IMR-90 (cell line): ENCODE measurements at regions not wholly inside any gene's neighbourhood (a gene's known extent, or its start where the extent isn't known, plus 50 kb on each side); places are given as distances from the start of the nearest gene placed in this dataset.

Experiments used
- ATAC-seq: fragments of 200-7000 bp; cut with Tn5 transposase; 2 replicates; pipeline ENCODE4 v1.9.1; 2020; ENCODE audit warnings: low read depth, mild to moderate bottlenecking, moderate library complexity
- BruUV-seq: library from RNA; stranded (reverse); fragments of 400-500 nt; replicated peaks from 2 replicates; lab custom pipeline; 2021; lab: Mats Ljungman, UMichigan
- CTCF ChIA-PET: fragments of 300-600 bp; formaldehyde crosslinking; extraction: SDS; loops from one replicate; lab custom pipeline; 2021; ENCODE audit warnings: antibody characterized with exemption; lab: Yijun Ruan, JAX
- POLR2A ChIA-PET: fragments of 300-600 bp; sonication (Branson Sonifier 250); formaldehyde crosslinking; loops from one replicate; lab custom pipeline; 2022; ENCODE audit warnings: antibody characterized with exemption; ENCODE audit not compliant: unreplicated experiment; lab: Charles Lee
- DNase-seq: peaks from one replicate; pipeline ENCODE4 v3.0.0; 2013
- H2AFZ ChIP-seq: replicated peaks from 2 replicates; pipeline ENCODE3; 2013; ENCODE audit warnings: low read length, mild to moderate bottlenecking; ENCODE audit not compliant: poor library complexity
- H2AK5ac ChIP-seq: 2 replicates; pipeline ENCODE4 v1.6.1; 2013; ENCODE audit warnings: low read depth, low read length, inconsistent platforms
- H2AK9ac ChIP-seq: replicated peaks from 2 replicates; pipeline ENCODE3; 2013; ENCODE audit warnings: mild to moderate bottlenecking, low read depth, low read length, moderate library complexity; ENCODE audit not compliant: poor library complexity
- H2BK120ac ChIP-seq: 2 replicates; pipeline ENCODE4 v1.6.1; 2013; ENCODE audit warnings: low read depth, low read length, inconsistent platforms
- H2BK15ac ChIP-seq: 3 replicates; pipeline ENCODE4 v1.6.1; 2013; ENCODE audit warnings: low read depth, low read length, inconsistent platforms
- H2BK20ac ChIP-seq: 2 replicates; pipeline ENCODE4 v1.6.1; 2013; ENCODE audit warnings: low read depth, mild to moderate bottlenecking, inconsistent platforms, low read length, moderate library complexity
- H2BK5ac ChIP-seq: 2 replicates; pipeline ENCODE4 v1.6.1; 2013; ENCODE audit warnings: mild to moderate bottlenecking, low read depth, low read length, inconsistent platforms; ENCODE audit not compliant: poor library complexity, severe bottlenecking
- H3K14ac ChIP-seq: replicated peaks from 2 replicates; pipeline ENCODE4 v1.6.1; 2013; ENCODE audit warnings: low read depth, low read length, inconsistent platforms
- H3K18ac ChIP-seq: 2 replicates; pipeline ENCODE4 v1.6.1; 2013; ENCODE audit warnings: low read depth, low read length, control low read depth
- H3K23ac ChIP-seq: 2 replicates; pipeline ENCODE4 v1.6.1; 2013; ENCODE audit warnings: low read depth, low read length, inconsistent platforms
- H3K27ac ChIP-seq: 2 replicates; pipeline ENCODE4 v1.5.1; 2013; ENCODE audit warnings: mild to moderate bottlenecking, control low read depth, low read length; ENCODE audit not compliant: insufficient read depth
- H3K27me3 ChIP-seq: 2 replicates; pipeline ENCODE4 v1.6.1; 2013; ENCODE audit warnings: low read length; ENCODE audit not compliant: control insufficient read depth, insufficient read depth
- H3K36me3 ChIP-seq: 2 replicates; pipeline ENCODE4 v1.6.1; 2013; ENCODE audit warnings: low read length, mixed read lengths; ENCODE audit not compliant: control insufficient read depth, insufficient read depth
- H3K4ac ChIP-seq: 2 replicates; pipeline ENCODE4 v1.6.1; 2013; ENCODE audit warnings: low read depth, low read length, inconsistent platforms
- H3K4me1 ChIP-seq: 2 replicates; pipeline ENCODE4 v1.6.1; 2013; ENCODE audit warnings: low read length, mixed read lengths; ENCODE audit not compliant: control insufficient read depth, insufficient read depth
- H3K4me2 ChIP-seq: 2 replicates; pipeline ENCODE4 v1.6.1; 2013; ENCODE audit warnings: low read depth, mild to moderate bottlenecking, control low read depth, low read length, moderate library complexity
- H3K4me3 ChIP-seq: 2 replicates; pipeline ENCODE4 v1.5.1; 2013; ENCODE audit warnings: low read depth, mild to moderate bottlenecking, control low read depth, low read length, moderate library complexity; ENCODE audit not compliant: insufficient read depth
- H3K56ac ChIP-seq: 2 replicates; pipeline ENCODE4 v1.6.1; 2013; ENCODE audit warnings: low read length, inconsistent platforms; ENCODE audit not compliant: insufficient read depth; ENCODE audit errors: extremely low read depth
- H3K79me1 ChIP-seq, 2 experiments: 2 replicates each; pipeline ENCODE4 v1.6.1; 2013; ENCODE audit warnings: low read length in 2 of 2, inconsistent platforms in 1 of 2, low read depth in 1 of 2
- H3K9ac ChIP-seq: 2 replicates; pipeline ENCODE4 v1.6.1; 2013; ENCODE audit warnings: low read depth, low read length, control low read depth
- H3K9me1 ChIP-seq: 2 replicates; pipeline ENCODE4 v1.6.1; 2013; ENCODE audit warnings: low read length, inconsistent platforms; ENCODE audit not compliant: insufficient read depth
- H3K9me3 ChIP-seq: 2 replicates; pipeline ENCODE4 v1.6.1; 2013; ENCODE audit warnings: low read length; ENCODE audit not compliant: control insufficient read depth, insufficient read depth
- H4K20me1 ChIP-seq: 2 replicates; pipeline ENCODE4 v1.6.1; 2013; ENCODE audit warnings: low read length, inconsistent platforms; ENCODE audit not compliant: insufficient read depth
- H4K5ac ChIP-seq: 2 replicates; pipeline ENCODE4 v1.6.1; 2013; ENCODE audit warnings: mild to moderate bottlenecking, low read depth, low read length, control low read depth
- H4K8ac ChIP-seq, 2 experiments: 2 replicates each; pipeline ENCODE4 v1.6.1; 2013; ENCODE audit warnings: low read depth in 2 of 2, low read length in 2 of 2, control low read depth in 1 of 2, inconsistent platforms in 1 of 2
- H4K91ac ChIP-seq: 2 replicates; pipeline ENCODE4 v1.6.1; 2013; ENCODE audit warnings: low read depth, low read length, inconsistent platforms; ENCODE audit not compliant: insufficient read depth
- CHD1 ChIP-seq: IDR thresholded peaks from 2 replicates; pipeline ENCODE4 v1.6.1; 2012; ENCODE audit warnings: low read depth, low read length, improper control_type of control experiment
- CTCF ChIP-seq: conservative IDR thresholded peaks from 2 replicates; pipeline ENCODE4 v1.5.1; 2012; ENCODE audit warnings: mild to moderate bottlenecking, low read depth, low read length, improper control_type of control experiment
- ELK1 ChIP-seq: fragments of 150-350 bp; IDR thresholded peaks from 2 replicates; pipeline ENCODE4 v1.6.1; 2016; ENCODE audit warnings: low read depth, mild to moderate bottlenecking, low read length, moderate library complexity, borderline replicate concordance
- FOS ChIP-seq: fragments of 150-350 bp; IDR thresholded peaks from 2 replicates; pipeline ENCODE4 v1.6.1; 2016; ENCODE audit warnings: low read depth, low read length
- MAFK ChIP-seq: IDR thresholded peaks from 2 replicates; pipeline ENCODE4 v1.6.1; 2012; ENCODE audit warnings: low read depth, low read length, improper control_type of control experiment
- MXI1 ChIP-seq: IDR thresholded peaks from 2 replicates; pipeline ENCODE4 v1.6.1; 2012; ENCODE audit warnings: low read depth, mild to moderate bottlenecking, low read length, moderate library complexity, borderline replicate concordance
- NFE2L2 ChIP-seq: fragments of 150-350 bp; IDR thresholded peaks from 2 replicates; pipeline ENCODE4 v1.6.1; 2016; ENCODE audit warnings: low read depth, mild to moderate bottlenecking, low read length
- POLR2A ChIP-seq: IDR thresholded peaks from 2 replicates; pipeline ENCODE4 v1.6.1; 2012; ENCODE audit warnings: mild to moderate bottlenecking, low read depth, low read length
- RAD21 ChIP-seq: IDR thresholded peaks from 2 replicates; pipeline ENCODE4 v1.6.1; 2012; ENCODE audit warnings: low read length, improper control_type of control experiment
- RCOR1 ChIP-seq: IDR thresholded peaks from 2 replicates; pipeline ENCODE4 v1.6.1; 2012; ENCODE audit warnings: mild to moderate bottlenecking, low read length, improper control_type of control experiment; ENCODE audit not compliant: insufficient replicate concordance
- RFX5 ChIP-seq: IDR thresholded peaks from 2 replicates; pipeline ENCODE4 v1.8.0; 2012; ENCODE audit warnings: low read depth, mild to moderate bottlenecking, low read length, moderate library complexity
- SMC3 ChIP-seq: fragments of 150-350 bp; IDR thresholded peaks from 2 replicates; pipeline ENCODE4 v1.6.1; 2016; ENCODE audit warnings: low read depth, mild to moderate bottlenecking, antibody characterized with exemption, low read length, moderate library complexity
- USF2 ChIP-seq: fragments of 150-350 bp; IDR thresholded peaks from 2 replicates; pipeline ENCODE4 v1.6.1; 2017; ENCODE audit warnings: mild to moderate bottlenecking, antibody characterized with exemption, low read length, low read depth
- WGBS, 2 experiments: methylation state at CpG; one replicate each; pipeline versions ENCODE4 v1.1.5 to v1.1.7; 2013; ENCODE audit warnings: missing lambda C conversion rate in 2 of 2; ENCODE audit not compliant: insufficient read length in 1 of 2; ENCODE audit errors: extremely low coverage in 2 of 2; 5-methylcytosine and 5-hydroxymethylcytosine counted together
- dilution Hi-C: fragments of 300-500 bp; cut with HindIII; formaldehyde crosslinking; loops from one replicate; pipeline ENCODE4 v1.14.3; 2018; ENCODE audit warnings: low sequenced_read_pairs; ENCODE audit not compliant: unreplicated experiment
- in situ Hi-C: fragments of 300-500 bp; cut with MboI; formaldehyde crosslinking; loops from 3 replicates; pipeline ENCODE4 v1.14.3; 2019; ENCODE audit warnings: low sequenced_read_pairs, inconsistent platforms, mixed read lengths
- intact Hi-C: fragments of 100-400 bp; cut with micrococcal nuclease; formaldehyde crosslinking; loops from 2 replicates; pipeline ENCODE4 v1.10.0; 2022

- Histone ChIP-seq H2AK9ac (no peak overlapping the region), H4K20me1 (no peaks in the 10 kb centered on the region), H3K9ac (no peak overlapping the region), H3K18ac (no peak overlapping the region), H3K9me3 (no peaks in the 10 kb centered on the region), H2BK20ac (no peak overlapping the region), H3K14ac (no peak overlapping the region), H3K27me3 (peaks cover 1% of the 10 kb centered on the region; the same call in 1 of the 2 replicates), H3K9me1 (no peaks in the 10 kb centered on the region), H2BK15ac (no peak overlapping the region), H2AFZ (no peak overlapping the region), H3K4me3 (no peak overlapping the region), H3K56ac (no peak overlapping the region), H3K4me1 (no peaks in the 10 kb centered on the region), H4K91ac (no peak overlapping the region), H3K79me1 (no peaks in the 10 kb centered on the region), H2BK120ac (no peak overlapping the region), H3K4me2 (no peak overlapping the region), H2AK5ac (no peak overlapping the region), H2BK5ac (no peak overlapping the region), H3K4ac (no peak overlapping the region), H4K8ac (no peak overlapping the region), H3K27ac (no peak overlapping the region), H4K5ac (no peak overlapping the region), H3K36me3 (no peaks in the 10 kb centered on the region), H3K23ac (no peak overlapping the region)
- DNase-seq, result no peak
- 60% methylated on average over 1 of the region's 4 CpGs; no CpG with 5 or more reads in 1 of the 2 experiments for WGBS, 2 experiments
- ChIA-PET POLR2A (no interaction called here), CTCF (no interaction called here)
- intact Hi-C loops (no loop called here), dilution Hi-C loops (no loop called here), in situ Hi-C loops (no loop called here)
- ATAC-seq, result no peak
- no TSS peak for BruUV-seq
- TF ChIP-seq FOS (no peak), MXI1 (no peak), RFX5 (no peak), USF2 (no peak), MAFK (no peak), ELK1 (no peak), CHD1 (no peak), RCOR1 (no peak), CTCF (no peak), RAD21 (no peak), SMC3 (no peak), NFE2L2 (no peak), POLR2A (no peak)
These were observed 143.8 kb downstream of the C7orf25 start for GRCh38 chr7:42768045-42768444.
